Suprapubic skin (tissue), 3 donors: ENCODE measurements at regions not wholly inside any gene's neighbourhood (a gene's known extent, or its start where the extent isn't known, plus 50 kb on each side); places are given as distances from the start of the nearest gene placed in this dataset.

ENCODE experiments used
- CTCF ChIP-seq, 2 donors: fragments of 200-600 bp in 1 of 2; fragments of 450-650 bp in 1 of 2; sonication (generic) in 1 of 2; IDR thresholded peaks; one replicate each; pipeline ENCODE4 v1.5.1; 2016 to 2019; ENCODE audit warnings: antibody characterized with exemption in 2 of 2, mild to moderate bottlenecking in 1 of 2, moderate library complexity in 1 of 2
- POLR2A ChIP-seq, 2 donors: fragments of 450-650 bp; IDR thresholded peaks; one replicate each; pipeline ENCODE4 v1.6.1; 2017; ENCODE audit warnings: antibody characterized with exemption in 2 of 2, mild to moderate bottlenecking in 2 of 2, moderate library complexity in 2 of 2

DNA sequence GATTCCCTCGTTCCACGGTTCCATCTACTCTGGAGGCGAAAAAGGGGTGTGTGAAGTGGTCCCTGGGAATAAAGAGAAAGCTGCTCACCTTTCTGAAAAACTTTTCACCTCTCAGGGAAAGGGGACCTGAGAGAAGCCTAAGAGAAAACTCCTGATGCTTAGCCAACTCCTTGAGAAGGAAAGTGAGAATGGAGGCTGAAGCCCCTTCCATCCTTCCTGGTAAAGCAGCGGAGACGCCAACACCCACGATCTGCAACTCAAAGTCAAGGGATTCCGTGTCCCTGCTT, 110.0 kb downstream of the ARF6 start:
- no peak for TF ChIP-seq POLR2A (IDR thresholded peaks at IDR 0.05)
- TF ChIP-seq CTCF (IDR thresholded peaks at IDR 0.05): no peak
